ENCODE measurements at regions not wholly inside any gene's neighbourhood (a gene's known extent, or its start where the extent isn't known, plus 50 kb on each side); places are given as distances from the start of the nearest gene placed in this dataset.

DNA sequence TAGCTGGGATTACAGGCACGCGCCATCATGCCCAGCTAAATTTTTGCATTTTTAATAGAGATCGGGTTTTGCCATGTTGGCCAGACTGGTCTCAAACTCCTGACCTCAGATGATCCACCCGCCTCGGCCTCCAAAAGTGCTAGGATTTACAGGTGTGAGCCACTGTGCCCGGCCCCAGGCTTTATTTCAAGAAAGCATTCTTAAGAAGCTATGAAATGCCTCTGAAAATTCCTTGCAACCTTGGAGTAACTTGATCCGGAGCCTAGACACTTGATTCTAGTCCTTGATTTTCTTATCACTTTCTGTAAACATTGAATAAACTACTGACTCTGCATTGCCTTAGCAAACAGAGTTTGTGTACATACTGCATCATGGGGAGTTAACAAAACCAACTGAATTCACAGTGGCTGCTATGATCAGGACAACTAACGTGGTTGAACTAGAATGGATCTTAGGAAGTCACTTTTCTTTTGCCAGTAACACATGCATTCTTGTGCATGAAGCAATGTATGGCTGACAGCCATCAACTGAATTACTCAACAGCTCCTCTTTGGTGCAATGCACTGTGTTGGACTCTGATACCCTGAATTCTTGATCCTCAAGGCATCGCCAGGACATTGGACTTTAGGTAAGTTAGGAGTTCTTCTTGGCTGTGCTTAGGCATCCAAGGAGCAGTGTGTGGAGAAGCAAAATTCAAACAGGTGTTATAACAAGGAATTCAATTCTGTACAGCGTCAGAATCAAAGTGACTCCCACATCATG lies 102.8 kb upstream of the TMEM170B start:
- H2AK9ac ChIP-seq (replicated peaks; ENCODE audit: low read depth, low read length, poor library complexity): no peak overlapping the region
- peak overlapping the region; percentile 66 for H3K4ac ChIP-seq (ENCODE audit: low read depth, low read length)
- 0 out of 2 replicates have a peak overlapping the region, but pooled peaks have one; percentile 33 for H4K91ac ChIP-seq (ENCODE audit: insufficient read depth, low read depth, low read length)
- peaks cover 24% of the 10 kb centered on the region for H3K4me1 ChIP-seq (ENCODE audit: control insufficient read depth, insufficient read depth, low read length)
- H2AFZ ChIP-seq (replicated peaks; ENCODE audit: low read length, poor library complexity): peak overlapping the region; percentile 29
- no peaks in the 10 kb centered on the region for H3K79me1 ChIP-seq (ENCODE audit: low read depth in 1 of 2, low read length in 2 of 2)
- no peaks in the 10 kb centered on the region for H3K9me3 ChIP-seq (ENCODE audit: control insufficient read depth, insufficient read depth, low read length)
- no peaks in the 10 kb centered on the region for H3K27me3 ChIP-seq (ENCODE audit: control insufficient read depth, insufficient read depth, low read length)
- in situ Hi-C loops (cut with MboI; ENCODE audit: low sequenced_read_pairs): no loop called here
- DNase-seq: peak; percentile 94
- H3K14ac ChIP-seq (replicated peaks; ENCODE audit: low read depth, low read length): 0 out of 2 replicates have a peak overlapping the region, but pooled peaks have one; percentile 15
- H3K4me2 ChIP-seq (ENCODE audit: low read depth, low read length): peak overlapping the region; percentile 42; the same call in 1 of the 2 replicates
- H4K5ac ChIP-seq (ENCODE audit: low read depth, low read length): 0 out of 2 replicates have a peak overlapping the region, but pooled peaks have one; percentile 23
- peak; percentile 86 for ATAC-seq (ENCODE audit: low read depth)
- intact Hi-C loops (cut with micrococcal nuclease): loop anchor here (5.0 kb wide), 2 partner anchors 162 to 292 kb away; no protein-coding TSS in a partner anchor
- peak overlapping the region; percentile 28; the same call in 1 of the 3 replicates for H2BK15ac ChIP-seq (ENCODE audit: low read depth, low read length)
- no peaks in the 10 kb centered on the region for H4K20me1 ChIP-seq (ENCODE audit: insufficient read depth, low read length)
- CTCF ChIA-PET: interaction anchor here (0.8 kb wide), 1 partner anchor 43 kb away, joined by 3 read pairs; no protein-coding TSS in a partner anchor
- 0 out of 2 replicates have a peak overlapping the region, but pooled peaks have one; percentile 33 for H2AK5ac ChIP-seq (ENCODE audit: low read depth, low read length)
- no peak overlapping the region for H3K9ac ChIP-seq (ENCODE audit: low read depth, low read length)
- H3K18ac ChIP-seq (ENCODE audit: low read depth, low read length): peak overlapping the region; percentile 79; the same call in 1 of the 2 replicates
- no peaks in the 10 kb centered on the region for H3K36me3 ChIP-seq (ENCODE audit: control insufficient read depth, insufficient read depth, low read length)
- dilution Hi-C loops (cut with HindIII; ENCODE audit: low sequenced_read_pairs, unreplicated experiment): no loop called here
- H3K27ac ChIP-seq (ENCODE audit: insufficient read depth, low read length): peak overlapping the region; percentile 68; the same call in 1 of the 2 replicates
- WGBS, 2 experiments (ENCODE audit: extremely low coverage in 2 of 2, insufficient read length in 1 of 2): 32% methylated on average over 4 of the region's 10 CpGs; no CpG with 5 or more reads in 1 of the 2 experiments
- H2BK120ac ChIP-seq (ENCODE audit: low read depth, low read length): peak overlapping the region; percentile 72
- peak overlapping the region in 1 of 2 experiments; percentile 16; a peak in 1 of 4 replicates for H4K8ac ChIP-seq (ENCODE audit: low read depth in 2 of 2, low read length in 2 of 2)
- peaks cover 11% of the 10 kb centered on the region; the same call in 1 of the 2 replicates for H3K9me1 ChIP-seq (ENCODE audit: insufficient read depth, low read length)
- peak overlapping the region; percentile 93 for H2BK5ac ChIP-seq (ENCODE audit: low read depth, low read length, poor library complexity, severe bottlenecking)
- no peak overlapping the region for H3K23ac ChIP-seq (ENCODE audit: low read depth, low read length)
- H2BK20ac ChIP-seq (ENCODE audit: low read depth, low read length): peak overlapping the region; percentile 79
- H3K56ac ChIP-seq (ENCODE audit: extremely low read depth, insufficient read depth, low read length): no peak overlapping the region
- no TSS peak for BruUV-seq (replicated peaks)
- POLR2A ChIA-PET (ENCODE audit: unreplicated experiment): interaction anchor here (0.5 to 1.0 kb wide), 2 partner anchors 157 to 202 kb away, joined by 3 read pairs; partner anchors contain the start of gene NEDD9
- no peak overlapping the region for H3K4me3 ChIP-seq (ENCODE audit: insufficient read depth, low read depth, low read length)
- TF ChIP-seq SMC3 (IDR thresholded peaks at IDR 0.05; ENCODE audit: low read depth, low read length) (no peak), NFE2L2 (IDR thresholded peaks at IDR 0.05; ENCODE audit: low read depth, low read length) (peak; percentile 58; the same call in 1 of the 2 replicates), CEBPB (IDR thresholded peaks at IDR 0.05; ENCODE audit: low read depth, low read length) (peak; percentile 96), CHD1 (IDR thresholded peaks at IDR 0.05; ENCODE audit: low read depth, low read length) (no peak), MXI1 (IDR thresholded peaks at IDR 0.05; ENCODE audit: borderline replicate concordance, low read depth, low read length) (peak; percentile 57; the same call in 1 of the 2 replicates), MAFK (IDR thresholded peaks at IDR 0.05; ENCODE audit: low read depth, low read length) (peak; percentile 75), RFX5 (IDR thresholded peaks at IDR 0.05; ENCODE audit: low read depth, low read length) (no peak), FOS (IDR thresholded peaks at IDR 0.05; ENCODE audit: low read depth, low read length) (peak; percentile 43; the same call in 1 of the 2 replicates), MAZ (IDR thresholded peaks at IDR 0.05; ENCODE audit: borderline replicate concordance, low read depth, low read length) (peak; percentile 27; the same call in 1 of the 2 replicates)
- TF ChIP-seq, protein P1, sequence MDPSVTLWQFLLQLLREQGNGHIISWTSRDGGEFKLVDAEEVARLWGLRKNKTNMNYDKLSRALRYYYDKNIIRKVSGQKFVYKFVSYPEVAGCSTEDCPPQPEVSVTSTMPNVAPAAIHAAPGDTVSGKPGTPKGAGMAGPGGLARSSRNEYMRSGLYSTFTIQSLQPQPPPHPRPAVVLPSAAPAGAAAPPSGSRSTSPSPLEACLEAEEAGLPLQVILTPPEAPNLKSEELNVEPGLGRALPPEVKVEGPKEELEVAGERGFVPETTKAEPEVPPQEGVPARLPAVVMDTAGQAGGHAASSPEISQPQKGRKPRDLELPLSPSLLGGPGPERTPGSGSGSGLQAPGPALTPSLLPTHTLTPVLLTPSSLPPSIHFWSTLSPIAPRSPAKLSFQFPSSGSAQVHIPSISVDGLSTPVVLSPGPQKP (IDR thresholded peaks at IDR 0.05; ENCODE audit: borderline replicate concordance, low read depth, low read length): no peak
- TF ChIP-seq, protein P2, sequence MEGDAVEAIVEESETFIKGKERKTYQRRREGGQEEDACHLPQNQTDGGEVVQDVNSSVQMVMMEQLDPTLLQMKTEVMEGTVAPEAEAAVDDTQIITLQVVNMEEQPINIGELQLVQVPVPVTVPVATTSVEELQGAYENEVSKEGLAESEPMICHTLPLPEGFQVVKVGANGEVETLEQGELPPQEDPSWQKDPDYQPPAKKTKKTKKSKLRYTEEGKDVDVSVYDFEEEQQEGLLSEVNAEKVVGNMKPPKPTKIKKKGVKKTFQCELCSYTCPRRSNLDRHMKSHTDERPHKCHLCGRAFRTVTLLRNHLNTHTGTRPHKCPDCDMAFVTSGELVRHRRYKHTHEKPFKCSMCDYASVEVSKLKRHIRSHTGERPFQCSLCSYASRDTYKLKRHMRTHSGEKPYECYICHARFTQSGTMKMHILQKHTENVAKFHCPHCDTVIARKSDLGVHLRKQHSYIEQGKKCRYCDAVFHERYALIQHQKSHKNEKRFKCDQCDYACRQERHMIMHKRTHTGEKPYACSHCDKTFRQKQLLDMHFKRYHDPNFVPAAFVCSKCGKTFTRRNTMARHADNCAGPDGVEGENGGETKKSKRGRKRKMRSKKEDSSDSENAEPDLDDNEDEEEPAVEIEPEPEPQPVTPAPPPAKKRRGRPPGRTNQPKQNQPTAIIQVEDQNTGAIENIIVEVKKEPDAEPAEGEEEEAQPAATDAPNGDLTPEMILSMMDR (conservative IDR thresholded peaks at IDR 0.05; ENCODE audit: low read depth, low read length): no peak
- TF ChIP-seq, protein P3, sequence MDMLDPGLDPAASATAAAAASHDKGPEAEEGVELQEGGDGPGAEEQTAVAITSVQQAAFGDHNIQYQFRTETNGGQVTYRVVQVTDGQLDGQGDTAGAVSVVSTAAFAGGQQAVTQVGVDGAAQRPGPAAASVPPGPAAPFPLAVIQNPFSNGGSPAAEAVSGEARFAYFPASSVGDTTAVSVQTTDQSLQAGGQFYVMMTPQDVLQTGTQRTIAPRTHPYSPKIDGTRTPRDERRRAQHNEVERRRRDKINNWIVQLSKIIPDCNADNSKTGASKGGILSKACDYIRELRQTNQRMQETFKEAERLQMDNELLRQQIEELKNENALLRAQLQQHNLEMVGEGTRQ (IDR thresholded peaks at IDR 0.05; ENCODE audit: low read depth, low read length): no peak
